HT-29 (cell line): ENCODE measurements at regions not wholly inside any gene's neighbourhood (a gene's known extent, or its start where the extent isn't known, plus 50 kb on each side); places are given as distances from the start of the nearest gene placed in this dataset.
"Not testable (repeated sequence)": the region's sequence is repeated elsewhere in the genome, so short reads cannot be mapped to it uniquely, and the experiment has no call there.

Source experiments
- DNase-seq: peaks from one replicate; pipeline ENCODE4 v3.0.0-alpha.2; 2015; ENCODE audit warnings: low spot score

DNA sequence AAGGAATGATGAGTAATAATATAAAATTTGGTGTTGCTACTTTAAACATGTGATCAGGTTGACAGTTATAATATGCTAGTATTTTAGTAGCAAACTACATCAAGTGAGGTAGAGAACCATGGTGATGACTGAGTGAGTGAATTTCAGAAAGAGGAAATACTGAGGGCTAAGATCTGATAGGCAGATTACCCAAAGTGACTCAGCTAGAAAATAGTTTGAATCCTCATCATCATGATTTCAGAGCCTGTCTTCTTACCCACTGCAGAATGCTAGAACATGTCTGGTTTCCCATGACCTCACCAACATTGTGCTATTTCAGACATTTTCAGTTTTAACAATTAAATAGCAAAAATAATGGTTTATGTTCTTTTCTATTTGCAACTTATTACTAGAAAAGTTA, 602.1 kb downstream of the TAF11L14 start:
- no peak for DNase-seq

DNA sequence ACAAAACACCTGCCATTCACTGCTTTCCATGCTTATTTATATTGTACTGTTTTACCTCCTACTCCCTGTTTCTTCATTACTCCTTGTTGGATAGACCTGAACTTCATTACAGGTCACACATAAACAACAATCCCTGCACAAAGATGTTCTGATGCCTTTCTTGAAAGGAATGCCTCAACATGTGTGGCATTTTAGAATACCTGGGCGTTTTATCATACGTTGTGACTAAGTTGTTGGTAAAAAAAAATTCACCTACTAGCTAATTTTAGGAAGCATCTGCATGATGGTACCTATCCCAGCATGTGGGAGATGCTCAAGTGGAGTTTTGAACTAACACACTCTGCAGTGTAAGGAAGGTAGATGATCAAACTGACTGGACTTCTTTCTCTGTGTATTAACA, 604.1 kb downstream of the TAF11L14 start:
- no peak for DNase-seq

DNA sequence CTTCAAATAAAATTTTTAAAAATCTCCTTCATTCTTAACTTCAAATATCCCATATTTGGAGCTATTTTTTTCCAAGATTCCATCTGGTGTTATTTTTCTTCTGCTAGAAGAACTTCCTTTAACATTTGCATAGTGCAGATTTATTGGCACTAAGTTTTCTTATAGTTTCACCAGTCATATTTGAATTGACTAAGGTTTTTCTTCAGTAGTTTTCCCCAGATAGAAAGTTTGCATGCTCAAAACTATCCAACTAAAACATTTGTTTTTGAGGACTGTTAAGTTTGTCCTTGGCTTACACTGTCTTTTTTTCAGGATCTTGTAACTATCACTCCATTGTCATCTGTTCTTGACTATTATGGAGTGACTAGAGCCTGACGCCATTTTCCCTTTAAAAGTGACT, 606.7 kb downstream of the TAF11L14 start:
- DNase-seq, result no peak

GRCh38 chr5:18243846-18244245, 609.6 kb downstream of the TAF11L14 start:
- DNase-seq, result no peak

GRCh38 chr5:18244309-18244708, 610.0 kb downstream of the TAF11L14 start:
- no peak for DNase-seq

DNA sequence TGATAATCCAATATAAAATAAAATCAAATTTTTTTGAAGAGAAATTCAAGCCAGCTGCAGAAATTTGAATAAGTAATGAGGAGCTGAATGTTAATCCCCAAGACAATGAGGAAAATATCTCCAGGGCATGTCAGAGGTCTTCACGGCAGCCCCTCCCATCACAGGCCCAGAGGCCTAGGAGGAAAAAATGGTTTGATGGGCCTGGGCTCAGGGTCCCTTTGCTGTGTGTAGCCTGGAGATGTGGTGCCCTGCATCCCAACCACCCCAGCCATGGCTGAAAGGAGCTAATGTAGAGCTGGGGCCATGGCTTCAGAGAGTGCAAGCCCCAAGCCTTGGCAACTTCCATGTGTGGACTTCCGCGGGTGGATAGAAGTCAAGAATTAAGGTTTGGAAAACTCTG, 618.3 kb downstream of the TAF11L14 start:
- no peak for DNase-seq

GRCh38 chr5:18264126-18264882, 630.0 kb downstream of the TAF11L14 start:
- no peak for DNase-seq

DNA sequence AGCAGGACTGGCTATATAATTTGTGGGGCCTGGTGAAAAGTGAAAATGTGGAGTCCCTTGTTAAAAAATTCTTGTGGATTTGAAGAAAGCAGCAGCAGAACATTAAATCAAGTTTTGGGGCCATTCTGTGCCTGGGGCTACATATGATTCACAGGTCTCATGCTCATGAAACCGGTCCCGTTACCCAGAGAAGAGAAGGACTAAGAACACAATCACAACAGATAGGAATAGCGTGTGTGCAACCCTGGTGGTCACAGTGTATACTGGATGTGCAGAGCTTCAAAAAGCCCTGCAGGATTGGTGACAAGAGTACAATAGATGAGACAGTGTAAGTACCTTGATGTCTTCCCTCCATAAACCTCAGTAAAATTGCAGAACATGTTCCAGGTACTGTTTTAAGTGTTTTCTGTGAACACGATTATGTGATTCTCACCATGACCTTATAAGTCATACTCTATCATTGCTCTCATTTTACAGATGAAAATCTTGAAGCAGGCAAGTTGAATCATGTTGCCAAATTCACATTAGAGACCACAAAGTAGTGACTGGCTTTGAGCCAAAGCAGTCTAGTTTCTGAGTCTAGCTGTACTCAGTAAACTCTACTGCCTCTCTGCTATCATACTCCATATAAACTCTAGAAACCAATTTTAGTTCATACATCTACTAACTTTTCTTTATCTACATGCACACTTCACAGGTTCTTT, 636.5 kb downstream of the TAF11L14 start:
- no peak for DNase-seq

- DNase-seq, result no peak
These were observed 642.7 kb downstream of the TAF11L14 start for GRCh38 chr5:18276939-18277338.

DNA sequence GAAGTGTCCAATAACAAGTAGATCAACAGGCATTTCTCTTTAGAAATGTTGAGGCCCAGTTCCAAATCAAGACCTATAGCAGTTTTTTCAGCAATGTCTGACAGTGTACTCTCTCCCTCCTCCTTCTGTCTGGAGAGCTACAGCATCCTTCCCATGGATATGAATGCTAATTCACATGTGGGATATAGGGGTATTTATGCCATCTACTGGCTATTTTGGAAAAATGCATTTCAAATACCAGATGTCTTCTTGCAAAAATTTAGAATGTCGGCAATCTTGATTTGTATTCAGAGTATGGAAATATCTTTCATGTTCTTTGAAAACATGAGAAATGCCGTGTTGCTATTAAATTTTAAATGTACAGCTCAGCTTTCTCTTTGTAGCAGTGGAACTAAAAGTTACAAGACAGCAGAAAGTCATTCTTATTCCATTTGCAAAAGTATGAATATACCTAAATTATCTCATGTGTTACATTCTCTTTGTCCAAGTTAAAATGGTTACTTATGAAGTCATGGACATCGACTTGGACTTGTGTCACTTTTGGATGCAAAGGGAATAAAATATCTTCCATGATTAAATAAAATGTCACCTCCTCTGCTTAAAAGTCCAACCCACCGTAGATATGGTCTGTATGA, 647.8 kb downstream of the TAF11L14 start:
- peak; percentile 58 for DNase-seq

GRCh38 chr5:18285257-18285656, 651.0 kb downstream of the TAF11L14 start:
- no peak for DNase-seq

- DNase-seq, result no peak
These were observed 657.9 kb downstream of the TAF11L14 start for GRCh38 chr5:18292146-18292545.

DNA sequence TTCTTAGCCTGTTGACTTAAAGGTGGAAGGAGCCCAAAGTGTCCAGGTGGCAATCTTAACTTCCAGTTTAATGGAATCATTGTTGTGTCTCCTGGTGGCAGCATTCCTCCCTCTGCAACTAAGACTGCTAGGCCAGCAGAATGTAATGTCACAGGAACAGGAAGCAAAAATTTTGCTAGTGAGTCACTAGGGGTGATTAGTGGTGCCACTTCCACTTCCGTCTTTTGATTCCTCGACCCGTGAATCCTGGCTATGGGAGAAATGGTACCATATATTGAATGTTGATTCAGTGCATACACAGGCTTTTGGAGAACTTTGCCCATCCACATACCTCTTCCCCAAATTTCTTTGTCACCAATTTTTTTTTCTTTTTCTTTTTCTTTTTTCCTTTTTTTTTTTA, 661.4 kb downstream of the TAF11L14 start:
- DNase-seq, result not testable (repeated sequence)

DNA sequence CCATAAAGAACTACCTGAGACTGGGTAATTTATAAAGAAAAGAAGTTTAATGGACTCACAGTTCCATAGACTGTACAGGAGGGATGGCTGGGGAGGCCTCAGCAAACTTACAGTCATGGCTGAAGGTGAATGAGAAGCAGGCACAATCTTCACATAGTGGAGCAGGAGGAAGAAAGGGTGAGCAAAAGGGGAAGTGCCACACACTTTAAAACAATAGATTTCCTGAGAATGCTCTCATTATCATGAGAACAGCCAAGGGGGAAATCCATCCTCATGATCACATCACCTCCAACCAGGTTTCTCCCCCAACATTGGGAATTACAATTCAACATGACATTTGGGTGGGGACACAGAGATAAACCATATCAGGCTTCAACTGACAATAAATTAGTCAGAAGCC, 664.9 kb downstream of the TAF11L14 start:
- DNase-seq, result no peak

GRCh38 chr5:18305288-18305924, 671.1 kb downstream of the TAF11L14 start:
- DNase-seq, result peak; percentile 59

DNA sequence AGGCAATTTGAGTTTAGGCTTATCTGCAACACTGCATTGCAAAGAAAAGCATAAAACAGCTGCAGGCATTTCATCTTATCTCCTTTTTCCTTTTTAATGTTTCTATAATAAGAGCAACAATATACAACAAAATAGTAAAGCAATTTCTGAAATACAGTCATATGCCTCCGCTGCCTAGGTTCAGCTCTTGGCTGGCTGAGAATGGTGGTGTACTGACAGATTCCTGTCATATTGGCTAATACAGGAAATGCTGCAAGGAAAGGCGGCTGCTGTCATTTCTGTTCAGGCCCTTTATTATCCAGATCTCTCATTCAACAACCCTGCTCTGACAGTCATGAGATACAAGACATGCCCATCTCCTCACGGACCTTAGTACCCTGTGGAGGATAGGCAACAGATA, 677.0 kb downstream of the TAF11L14 start:
- no peak for DNase-seq

DNA sequence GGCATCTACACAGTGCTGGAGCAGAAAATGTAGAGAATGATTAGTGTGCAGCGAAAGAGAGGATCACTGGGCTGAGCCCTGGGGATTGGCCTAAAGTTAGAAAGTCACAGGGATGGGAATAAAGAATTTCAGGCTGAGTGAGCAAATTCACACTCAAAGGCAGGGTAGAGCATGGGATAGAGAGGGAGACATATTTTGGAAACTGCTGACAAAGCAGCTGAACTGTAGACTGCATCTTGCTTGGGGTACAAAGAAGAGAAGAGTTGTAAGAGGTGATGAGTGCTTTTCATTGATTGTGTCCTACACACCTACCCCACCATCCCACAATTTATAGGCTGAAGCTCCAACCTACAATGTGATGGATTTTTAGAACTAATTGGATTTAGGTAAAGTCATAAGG, 677.8 kb downstream of the TAF11L14 start:
- DNase-seq, result no peak

DNA sequence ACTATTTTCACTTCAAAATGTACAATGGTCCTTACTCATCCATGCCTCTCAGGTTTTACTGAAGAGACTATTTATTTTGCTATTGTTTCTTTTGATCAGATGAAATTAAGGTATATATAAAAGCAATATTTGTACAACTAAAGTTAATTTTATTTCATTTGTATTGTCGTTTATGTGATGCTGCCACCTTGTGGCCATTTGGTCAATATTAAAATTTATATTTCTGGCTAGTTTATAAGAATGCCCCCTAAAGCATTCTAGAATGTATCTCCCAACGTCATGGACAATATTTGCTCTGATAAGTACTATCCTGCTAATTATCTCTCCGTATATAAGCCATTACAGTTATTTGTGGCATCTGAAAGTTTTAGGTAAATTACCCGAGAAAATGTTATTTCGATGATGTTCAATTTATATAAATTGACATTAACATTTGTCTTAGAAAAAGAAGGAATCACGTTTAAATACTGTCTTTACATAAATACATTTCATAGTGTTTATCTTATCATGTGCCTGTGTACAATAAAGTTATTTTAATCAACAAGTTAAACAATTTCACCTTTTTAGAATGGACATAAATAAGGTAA, 680.0 kb downstream of the TAF11L14 start:
- DNase-seq, result peak; percentile 57

GRCh38 chr5:18321262-18321942, 687.1 kb downstream of the TAF11L14 start:
- no peak for DNase-seq

DNA sequence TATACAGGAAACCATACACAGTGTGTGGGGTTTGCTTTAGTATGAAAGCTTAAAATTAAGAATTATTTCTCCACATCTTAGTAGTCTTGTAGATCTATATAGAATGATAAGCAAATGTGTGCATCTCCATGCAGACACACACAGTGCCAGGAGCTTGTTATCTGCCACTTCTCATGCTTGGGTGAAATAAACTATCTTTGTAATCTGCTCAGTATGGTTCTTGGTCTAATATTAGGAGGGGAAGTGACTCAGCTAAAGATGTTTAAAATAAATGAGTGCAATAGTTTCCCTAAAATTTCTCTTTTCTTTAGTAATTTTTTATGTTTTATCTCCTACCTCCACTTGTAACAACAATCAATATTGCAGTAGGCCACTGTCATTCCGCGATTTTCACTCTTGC, 689.6 kb downstream of the TAF11L14 start:
- no peak for DNase-seq

DNA sequence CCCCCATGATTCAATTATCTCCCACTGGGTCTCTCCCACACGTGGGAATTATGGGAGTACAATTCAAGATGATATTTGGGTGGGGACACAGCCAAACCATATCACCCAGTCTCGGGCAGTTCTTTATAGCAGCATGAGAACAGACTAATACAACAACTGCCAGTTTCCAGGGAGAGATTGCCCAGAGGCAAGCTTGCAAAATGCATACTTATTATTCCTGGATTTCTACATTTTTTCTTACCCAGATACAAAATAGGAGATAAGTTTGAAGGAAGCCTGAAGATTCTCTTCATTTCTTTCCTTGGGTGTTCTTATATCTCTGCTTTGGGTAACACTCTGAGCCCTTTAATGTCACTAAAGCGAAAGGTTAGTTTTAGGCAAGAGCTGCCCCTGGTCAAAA, 691.2 kb downstream of the TAF11L14 start:
- DNase-seq, result no peak
